GM23338 (cell line): ENCODE measurements at regions not wholly inside any gene's neighbourhood (a gene's known extent, or its start where the extent isn't known, plus 50 kb on each side); places are given as distances from the start of the nearest gene placed in this dataset.

ENCODE experiments used
- ATAC-seq: fragments of 200-7000 bp; cut with Tn5 transposase; 3 replicates; pipeline ENCODE4 v1.9.1; 2020
- DNase-seq: peaks from one replicate; pipeline ENCODE4 v3.0.0-alpha.2; 2015; ENCODE audit warnings: low spot score
- H2AFZ ChIP-seq: fragments of 200-600 bp; sonication (generic); 2 replicates; pipeline ENCODE4 v1.8.0; 2016; ENCODE audit warnings: antibody characterized with exemption, mild to moderate bottlenecking, moderate library complexity
- H3F3A ChIP-seq: fragments of 200-600 bp; sonication (generic); replicated peaks from 2 replicates; pipeline ENCODE4 v1.8.0; 2017; ENCODE audit warnings: antibody characterized with exemption, mixed run types, low read depth
- H3K27ac ChIP-seq: fragments of 200-600 bp; sonication (generic); 2 replicates; pipeline ENCODE4 v1.6.1; 2016; ENCODE audit warnings: low read depth
- H3K27me3 ChIP-seq: fragments of 200-600 bp; sonication (generic); 2 replicates; pipeline ENCODE4 v1.8.0; 2016; ENCODE audit warnings: mild to moderate bottlenecking, mixed run types, moderate library complexity; ENCODE audit not compliant: insufficient read depth
- H3K36me3 ChIP-seq: fragments of 200-600 bp; sonication (generic); 2 replicates; pipeline ENCODE4 v1.8.0; 2016; ENCODE audit warnings: mild to moderate bottlenecking; ENCODE audit not compliant: insufficient read depth
- H3K4me1 ChIP-seq: fragments of 200-600 bp; sonication (generic); 2 replicates; pipeline ENCODE4 v1.8.0; 2016; ENCODE audit warnings: mild to moderate bottlenecking, moderate library complexity; ENCODE audit not compliant: insufficient read depth
- H3K4me2 ChIP-seq: fragments of 200-600 bp; sonication (generic); 2 replicates; pipeline ENCODE4 v1.7.1; 2017; ENCODE audit warnings: mixed run types
- H3K4me3 ChIP-seq: fragments of 200-600 bp; sonication (generic); 2 replicates; pipeline ENCODE4 v1.6.1; 2016; ENCODE audit warnings: mixed run types
- H3K79me2 ChIP-seq: fragments of 200-600 bp; sonication (generic); replicated peaks from 2 replicates; pipeline ENCODE4 v1.8.0; 2017; ENCODE audit warnings: mild to moderate bottlenecking; ENCODE audit not compliant: insufficient read depth
- H3K9me2 ChIP-seq: fragments of 200-600 bp; sonication (generic); 2 replicates; pipeline ENCODE4 v1.8.0; 2017; ENCODE audit not compliant: insufficient read depth
- H4K20me1 ChIP-seq: fragments of 200-600 bp; sonication (generic); replicated peaks from 2 replicates; pipeline ENCODE4 v1.8.0; 2017; ENCODE audit warnings: mild to moderate bottlenecking; ENCODE audit not compliant: insufficient read depth
- H3K27ac Mint-ChIP-seq: 2 replicates; pipeline ENCODE4 v1.8.0; 2020; ENCODE audit warnings: inconsistent platforms, mild to moderate bottlenecking, moderate library complexity, mixed read lengths
- H3K27me3 Mint-ChIP-seq: 3 replicates; pipeline ENCODE4 v1.8.0; 2022; ENCODE audit warnings: low read depth, mild to moderate bottlenecking, moderate library complexity, mixed read lengths, inconsistent platforms; ENCODE audit not compliant: insufficient read depth, poor library complexity
- H3K36me3 Mint-ChIP-seq: 3 replicates; pipeline ENCODE4 v1.8.0; 2021; ENCODE audit warnings: low read depth, mild to moderate bottlenecking, inconsistent platforms, moderate library complexity, mixed read lengths
- H3K4me1 Mint-ChIP-seq: 3 replicates; pipeline ENCODE4 v1.8.0; 2020; ENCODE audit warnings: mild to moderate bottlenecking, inconsistent platforms, mixed read lengths
- H3K4me3 Mint-ChIP-seq: 3 replicates; pipeline ENCODE4 v1.8.0; 2021; ENCODE audit warnings: moderate library complexity, mild to moderate bottlenecking, inconsistent platforms, mixed read lengths
- H3K9me3 Mint-ChIP-seq: 3 replicates; pipeline ENCODE4 v1.8.0; 2020; ENCODE audit warnings: moderate library complexity, mild to moderate bottlenecking, inconsistent platforms, mixed read lengths
- CREB1 ChIP-seq: fragments of 250-450 bp; sonication (Bioruptor Pico); IDR thresholded peaks from 2 replicates; pipeline ENCODE4 v1.5.0; 2020; ENCODE audit warnings: low read depth, mild to moderate bottlenecking, moderate library complexity
- EZH2 ChIP-seq: fragments of 200-600 bp; sonication (generic); IDR thresholded peaks from one replicate; pipeline ENCODE4 v1.8.0; 2017; ENCODE audit warnings: antibody characterized with exemption, mild to moderate bottlenecking, low read depth; ENCODE audit not compliant: unreplicated experiment
- EZH2phosphoT487 ChIP-seq: fragments of 200-600 bp; sonication (generic); IDR thresholded peaks from one replicate; pipeline ENCODE4 v1.8.1; 2018; ENCODE audit warnings: antibody characterized with exemption; ENCODE audit not compliant: unreplicated experiment
- JUNB ChIP-seq: IDR thresholded peaks from one replicate; pipeline ENCODE4 v1.6.1; 2016; ENCODE audit warnings: antibody characterized with exemption; ENCODE audit not compliant: unreplicated experiment
- NANOG ChIP-seq: IDR thresholded peaks from 2 replicates; pipeline ENCODE4 v1.6.1; 2016; ENCODE audit warnings: antibody characterized with exemption, borderline replicate concordance
- POLR2AphosphoS5 ChIP-seq: IDR thresholded peaks from 2 replicates; pipeline ENCODE4 v1.6.1; 2016; ENCODE audit warnings: antibody characterized with exemption, low read depth
- STAT1 ChIP-seq: IDR thresholded peaks from one replicate; pipeline ENCODE4 v1.6.1; 2016; ENCODE audit warnings: antibody characterized with exemption; ENCODE audit not compliant: unreplicated experiment
- ZNF114 ChIP-seq: fragments of 250-450 bp; sonication (Bioruptor Pico); IDR thresholded peaks from 2 replicates; pipeline ENCODE4 v1.5.0; 2020; ENCODE audit warnings: mild to moderate bottlenecking, moderate library complexity
- ZNF331 ChIP-seq: fragments of 250-450 bp; sonication (Bioruptor Pico); IDR thresholded peaks from 2 replicates; pipeline ENCODE4 v1.5.0; 2020; ENCODE audit warnings: low read depth, mild to moderate bottlenecking, moderate library complexity
- TF ChIP-seq, protein P1 (sequence below): IDR thresholded peaks from one replicate; pipeline ENCODE4 v1.6.1; 2018; ENCODE audit warnings: antibody characterized with exemption; ENCODE audit not compliant: unreplicated experiment
- TF ChIP-seq, protein P2 (sequence below), 2 experiments: fragments of 200-600 bp in 1 of 2; sonication (generic) in 1 of 2; conservative IDR thresholded peaks; 2 replicates each; pipeline versions ENCODE4 v1.5.1 to v1.6.1; 2016 to 2017; ENCODE audit warnings: antibody characterized with exemption in 2 of 2, low read depth in 2 of 2, mild to moderate bottlenecking in 2 of 2, moderate library complexity in 1 of 2
- TF ChIP-seq, protein P3 (sequence below): fragments of 250-450 bp; sonication (Bioruptor Pico); IDR thresholded peaks from 2 replicates; pipeline ENCODE4 v1.5.0; 2020; ENCODE audit warnings: mild to moderate bottlenecking, moderate library complexity
- TF ChIP-seq, protein P4 (sequence below): IDR thresholded peaks from 2 replicates; pipeline ENCODE4 v1.6.1; 2016; ENCODE audit warnings: antibody characterized with exemption

DNA sequence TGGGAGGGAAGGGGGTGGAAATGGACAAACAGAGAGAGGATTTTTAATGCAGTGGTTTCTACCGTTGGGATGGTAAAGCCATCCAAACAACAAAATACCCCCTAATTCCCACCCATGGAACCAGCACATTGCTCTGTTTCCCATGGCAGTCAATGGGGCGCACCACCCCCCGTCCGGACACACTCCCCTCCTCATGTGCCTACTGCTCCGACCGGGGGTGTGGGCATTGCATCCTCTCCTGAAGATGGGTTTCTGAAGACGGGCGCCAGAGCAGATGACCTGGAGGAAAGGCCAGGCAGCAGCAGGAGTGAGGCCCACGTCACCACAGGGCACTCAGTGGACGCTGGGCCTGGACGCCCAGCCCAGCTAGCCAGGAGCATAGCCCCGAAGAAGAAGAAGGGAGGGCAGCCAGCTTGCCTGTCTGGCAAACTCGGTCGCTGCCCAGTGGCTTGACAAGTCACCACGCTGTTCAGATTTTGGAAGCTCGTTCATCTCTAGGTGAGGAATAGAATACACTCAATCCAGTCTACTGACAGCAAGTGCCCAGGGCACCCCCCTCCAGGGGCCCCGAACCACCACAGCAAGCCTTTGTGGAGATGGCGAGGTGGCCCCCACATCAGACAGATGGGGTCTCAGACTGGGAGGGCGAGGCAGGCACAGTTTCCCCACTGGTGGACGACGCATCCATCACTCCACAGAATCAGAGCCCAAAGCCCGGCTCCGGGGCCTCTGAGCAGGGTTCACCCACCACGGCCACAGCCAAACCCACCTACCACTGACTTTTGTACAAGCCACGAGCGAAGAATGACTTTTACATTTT, 296.2 kb upstream of the SALL3 start:
- H3K4me2 ChIP-seq = no peak overlapping the region
- H4K20me1 ChIP-seq = no peaks in the 10 kb centered on the region
- TF ChIP-seq, protein P1, sequence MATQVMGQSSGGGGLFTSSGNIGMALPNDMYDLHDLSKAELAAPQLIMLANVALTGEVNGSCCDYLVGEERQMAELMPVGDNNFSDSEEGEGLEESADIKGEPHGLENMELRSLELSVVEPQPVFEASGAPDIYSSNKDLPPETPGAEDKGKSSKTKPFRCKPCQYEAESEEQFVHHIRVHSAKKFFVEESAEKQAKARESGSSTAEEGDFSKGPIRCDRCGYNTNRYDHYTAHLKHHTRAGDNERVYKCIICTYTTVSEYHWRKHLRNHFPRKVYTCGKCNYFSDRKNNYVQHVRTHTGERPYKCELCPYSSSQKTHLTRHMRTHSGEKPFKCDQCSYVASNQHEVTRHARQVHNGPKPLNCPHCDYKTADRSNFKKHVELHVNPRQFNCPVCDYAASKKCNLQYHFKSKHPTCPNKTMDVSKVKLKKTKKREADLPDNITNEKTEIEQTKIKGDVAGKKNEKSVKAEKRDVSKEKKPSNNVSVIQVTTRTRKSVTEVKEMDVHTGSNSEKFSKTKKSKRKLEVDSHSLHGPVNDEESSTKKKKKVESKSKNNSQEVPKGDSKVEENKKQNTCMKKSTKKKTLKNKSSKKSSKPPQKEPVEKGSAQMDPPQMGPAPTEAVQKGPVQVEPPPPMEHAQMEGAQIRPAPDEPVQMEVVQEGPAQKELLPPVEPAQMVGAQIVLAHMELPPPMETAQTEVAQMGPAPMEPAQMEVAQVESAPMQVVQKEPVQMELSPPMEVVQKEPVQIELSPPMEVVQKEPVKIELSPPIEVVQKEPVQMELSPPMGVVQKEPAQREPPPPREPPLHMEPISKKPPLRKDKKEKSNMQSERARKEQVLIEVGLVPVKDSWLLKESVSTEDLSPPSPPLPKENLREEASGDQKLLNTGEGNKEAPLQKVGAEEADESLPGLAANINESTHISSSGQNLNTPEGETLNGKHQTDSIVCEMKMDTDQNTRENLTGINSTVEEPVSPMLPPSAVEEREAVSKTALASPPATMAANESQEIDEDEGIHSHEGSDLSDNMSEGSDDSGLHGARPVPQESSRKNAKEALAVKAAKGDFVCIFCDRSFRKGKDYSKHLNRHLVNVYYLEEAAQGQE = no peak
- no peak for TF ChIP-seq NANOG
- TF ChIP-seq EZH2phosphoT487 = no peak
- TF ChIP-seq ZNF114 (CRISPR knock-in tag) = no peak
- TF ChIP-seq, protein P2, sequence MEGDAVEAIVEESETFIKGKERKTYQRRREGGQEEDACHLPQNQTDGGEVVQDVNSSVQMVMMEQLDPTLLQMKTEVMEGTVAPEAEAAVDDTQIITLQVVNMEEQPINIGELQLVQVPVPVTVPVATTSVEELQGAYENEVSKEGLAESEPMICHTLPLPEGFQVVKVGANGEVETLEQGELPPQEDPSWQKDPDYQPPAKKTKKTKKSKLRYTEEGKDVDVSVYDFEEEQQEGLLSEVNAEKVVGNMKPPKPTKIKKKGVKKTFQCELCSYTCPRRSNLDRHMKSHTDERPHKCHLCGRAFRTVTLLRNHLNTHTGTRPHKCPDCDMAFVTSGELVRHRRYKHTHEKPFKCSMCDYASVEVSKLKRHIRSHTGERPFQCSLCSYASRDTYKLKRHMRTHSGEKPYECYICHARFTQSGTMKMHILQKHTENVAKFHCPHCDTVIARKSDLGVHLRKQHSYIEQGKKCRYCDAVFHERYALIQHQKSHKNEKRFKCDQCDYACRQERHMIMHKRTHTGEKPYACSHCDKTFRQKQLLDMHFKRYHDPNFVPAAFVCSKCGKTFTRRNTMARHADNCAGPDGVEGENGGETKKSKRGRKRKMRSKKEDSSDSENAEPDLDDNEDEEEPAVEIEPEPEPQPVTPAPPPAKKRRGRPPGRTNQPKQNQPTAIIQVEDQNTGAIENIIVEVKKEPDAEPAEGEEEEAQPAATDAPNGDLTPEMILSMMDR (conservative IDR thresholded peaks at IDR 0.05; ENCODE audit: low read depth in 2 of 2) = no peak
- TF ChIP-seq EZH2 = no peak
- TF ChIP-seq, protein P3, sequence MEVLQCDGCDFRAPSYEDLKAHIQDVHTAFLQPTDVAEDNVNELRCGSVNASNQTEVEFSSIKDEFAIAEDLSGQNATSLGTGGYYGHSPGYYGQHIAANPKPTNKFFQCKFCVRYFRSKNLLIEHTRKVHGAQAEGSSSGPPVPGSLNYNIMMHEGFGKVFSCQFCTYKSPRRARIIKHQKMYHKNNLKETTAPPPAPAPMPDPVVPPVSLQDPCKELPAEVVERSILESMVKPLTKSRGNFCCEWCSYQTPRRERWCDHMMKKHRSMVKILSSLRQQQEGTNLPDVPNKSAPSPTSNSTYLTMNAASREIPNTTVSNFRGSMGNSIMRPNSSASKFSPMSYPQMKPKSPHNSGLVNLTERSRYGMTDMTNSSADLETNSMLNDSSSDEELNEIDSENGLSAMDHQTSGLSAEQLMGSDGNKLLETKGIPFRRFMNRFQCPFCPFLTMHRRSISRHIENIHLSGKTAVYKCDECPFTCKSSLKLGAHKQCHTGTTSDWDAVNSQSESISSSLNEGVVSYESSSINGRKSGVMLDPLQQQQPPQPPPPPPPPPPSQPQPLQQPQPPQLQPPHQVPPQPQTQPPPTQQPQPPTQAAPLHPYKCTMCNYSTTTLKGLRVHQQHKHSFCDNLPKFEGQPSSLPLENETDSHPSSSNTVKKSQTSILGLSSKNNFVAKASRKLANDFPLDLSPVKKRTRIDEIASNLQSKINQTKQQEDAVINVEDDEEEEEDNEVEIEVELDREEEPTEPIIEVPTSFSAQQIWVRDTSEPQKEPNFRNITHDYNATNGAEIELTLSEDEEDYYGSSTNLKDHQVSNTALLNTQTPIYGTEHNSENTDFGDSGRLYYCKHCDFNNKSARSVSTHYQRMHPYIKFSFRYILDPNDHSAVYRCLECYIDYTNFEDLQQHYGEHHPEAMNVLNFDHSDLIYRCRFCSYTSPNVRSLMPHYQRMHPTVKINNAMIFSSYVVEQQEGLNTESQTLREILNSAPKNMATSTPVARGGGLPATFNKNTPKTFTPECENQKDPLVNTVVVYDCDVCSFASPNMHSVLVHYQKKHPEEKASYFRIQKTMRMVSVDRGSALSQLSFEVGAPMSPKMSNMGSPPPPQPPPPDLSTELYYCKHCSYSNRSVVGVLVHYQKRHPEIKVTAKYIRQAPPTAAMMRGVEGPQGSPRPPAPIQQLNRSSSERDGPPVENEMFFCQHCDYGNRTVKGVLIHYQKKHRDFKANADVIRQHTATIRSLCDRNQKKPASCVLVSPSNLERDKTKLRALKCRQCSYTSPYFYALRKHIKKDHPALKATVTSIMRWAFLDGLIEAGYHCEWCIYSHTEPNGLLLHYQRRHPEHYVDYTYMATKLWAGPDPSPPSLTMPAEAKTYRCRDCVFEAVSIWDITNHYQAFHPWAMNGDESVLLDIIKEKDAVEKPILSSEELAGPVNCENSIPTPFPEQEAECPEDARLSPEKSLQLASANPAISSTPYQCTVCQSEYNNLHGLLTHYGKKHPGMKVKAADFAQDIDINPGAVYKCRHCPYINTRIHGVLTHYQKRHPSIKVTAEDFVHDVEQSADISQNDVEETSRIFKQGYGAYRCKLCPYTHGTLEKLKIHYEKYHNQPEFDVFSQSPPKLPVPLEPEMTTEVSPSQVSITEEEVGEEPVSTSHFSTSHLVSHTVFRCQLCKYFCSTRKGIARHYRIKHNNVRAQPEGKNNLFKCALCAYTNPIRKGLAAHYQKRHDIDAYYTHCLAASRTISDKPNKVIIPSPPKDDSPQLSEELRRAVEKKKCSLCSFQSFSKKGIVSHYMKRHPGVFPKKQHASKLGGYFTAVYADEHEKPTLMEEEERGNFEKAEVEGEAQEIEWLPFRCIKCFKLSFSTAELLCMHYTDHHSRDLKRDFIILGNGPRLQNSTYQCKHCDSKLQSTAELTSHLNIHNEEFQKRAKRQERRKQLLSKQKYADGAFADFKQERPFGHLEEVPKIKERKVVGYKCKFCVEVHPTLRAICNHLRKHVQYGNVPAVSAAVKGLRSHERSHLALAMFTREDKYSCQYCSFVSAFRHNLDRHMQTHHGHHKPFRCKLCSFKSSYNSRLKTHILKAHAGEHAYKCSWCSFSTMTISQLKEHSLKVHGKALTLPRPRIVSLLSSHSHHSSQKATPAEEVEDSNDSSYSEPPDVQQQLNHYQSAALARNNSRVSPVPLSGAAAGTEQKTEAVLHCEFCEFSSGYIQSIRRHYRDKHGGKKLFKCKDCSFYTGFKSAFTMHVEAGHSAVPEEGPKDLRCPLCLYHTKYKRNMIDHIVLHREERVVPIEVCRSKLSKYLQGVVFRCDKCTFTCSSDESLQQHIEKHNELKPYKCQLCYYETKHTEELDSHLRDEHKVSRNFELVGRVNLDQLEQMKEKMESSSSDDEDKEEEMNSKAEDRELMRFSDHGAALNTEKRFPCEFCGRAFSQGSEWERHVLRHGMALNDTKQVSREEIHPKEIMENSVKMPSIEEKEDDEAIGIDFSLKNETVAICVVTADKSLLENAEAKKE = no peak
- no peak for TF ChIP-seq JUNB
- TF ChIP-seq ZNF331 = no peak
- TF ChIP-seq STAT1 = no peak
- TF ChIP-seq CREB1 = no peak
- TF ChIP-seq POLR2AphosphoS5 = no peak
- TF ChIP-seq, protein P4, sequence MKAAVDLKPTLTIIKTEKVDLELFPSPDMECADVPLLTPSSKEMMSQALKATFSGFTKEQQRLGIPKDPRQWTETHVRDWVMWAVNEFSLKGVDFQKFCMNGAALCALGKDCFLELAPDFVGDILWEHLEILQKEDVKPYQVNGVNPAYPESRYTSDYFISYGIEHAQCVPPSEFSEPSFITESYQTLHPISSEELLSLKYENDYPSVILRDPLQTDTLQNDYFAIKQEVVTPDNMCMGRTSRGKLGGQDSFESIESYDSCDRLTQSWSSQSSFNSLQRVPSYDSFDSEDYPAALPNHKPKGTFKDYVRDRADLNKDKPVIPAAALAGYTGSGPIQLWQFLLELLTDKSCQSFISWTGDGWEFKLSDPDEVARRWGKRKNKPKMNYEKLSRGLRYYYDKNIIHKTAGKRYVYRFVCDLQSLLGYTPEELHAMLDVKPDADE = no peak
- H3K27ac ChIP-seq = no peak overlapping the region
- no peaks in the 10 kb centered on the region for H3F3A ChIP-seq
- Mint-ChIP-seq H3K4me1 (no peaks in the 10 kb centered on the region; the same call in 2 of the 3 replicates), H3K27ac (no peak overlapping the region), H3K36me3 (peaks cover 25% of the 10 kb centered on the region), H3K27me3 (peaks cover 9% of the 10 kb centered on the region), H3K4me3 (no peak overlapping the region), H3K9me3 (peaks cover 95% of the 10 kb centered on the region)
- H3K4me1 ChIP-seq = no peaks in the 10 kb centered on the region
- no peaks in the 10 kb centered on the region for H3K9me2 ChIP-seq
- no peak overlapping the region for H3K4me3 ChIP-seq
- no peaks in the 10 kb centered on the region for H3K27me3 ChIP-seq
- H3K36me3 ChIP-seq = no peaks in the 10 kb centered on the region
- no peak overlapping the region for H2AFZ ChIP-seq
- no peak for DNase-seq
- no peak for ATAC-seq
- H3K79me2 ChIP-seq = no peaks in the 10 kb centered on the region
